Retina (tissue), 1 donor: ENCODE measurements at regions not wholly inside any gene's neighbourhood (a gene's known extent, or its start where the extent isn't known, plus 50 kb on each side); places are given as distances from the start of the nearest gene placed in this dataset.

Experiments
- DNase-seq: peaks from one replicate; pipeline ENCODE4 v3.0.0-alpha.2; 2016

DNA sequence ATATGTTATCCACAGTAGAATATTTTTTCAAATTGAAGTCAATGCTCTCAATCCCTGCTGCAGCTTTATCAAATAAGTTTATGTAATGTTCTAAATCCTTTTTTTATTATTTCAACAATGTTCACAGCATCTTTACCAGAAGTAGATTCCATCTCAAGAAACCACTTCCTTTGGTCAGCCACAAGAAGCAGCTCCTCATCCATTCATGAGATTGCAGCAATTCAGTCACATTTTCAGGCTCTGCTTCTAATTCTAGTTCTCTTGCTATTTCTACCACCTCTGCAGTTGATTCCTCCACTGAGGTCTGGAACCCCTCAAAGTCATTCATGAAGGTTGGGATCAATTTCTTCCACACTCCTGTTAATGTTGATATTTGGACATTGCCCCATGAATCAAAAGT lies 2301.3 kb upstream of the TENM3 start:
- no peak for DNase-seq

DNA sequence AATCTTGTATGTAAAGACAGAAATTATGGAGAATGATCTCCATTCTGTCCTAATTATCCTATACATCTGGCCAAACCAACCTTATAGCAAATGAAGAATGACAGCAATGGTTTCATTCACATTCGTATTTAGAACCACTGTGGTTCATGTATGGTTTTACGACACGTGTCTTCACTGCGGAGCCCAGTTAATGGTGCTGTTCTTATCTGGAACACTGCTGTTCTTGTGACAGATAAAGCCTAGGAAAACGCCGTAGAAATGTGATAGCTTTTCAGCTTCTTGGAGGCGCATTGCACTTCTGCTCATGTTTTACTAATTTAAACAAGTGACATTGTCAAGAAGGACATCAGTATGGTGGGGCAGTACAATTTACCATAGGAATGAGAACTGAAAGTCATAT lies 2266.4 kb upstream of the TENM3 start:
- DNase-seq: no peak

DNA sequence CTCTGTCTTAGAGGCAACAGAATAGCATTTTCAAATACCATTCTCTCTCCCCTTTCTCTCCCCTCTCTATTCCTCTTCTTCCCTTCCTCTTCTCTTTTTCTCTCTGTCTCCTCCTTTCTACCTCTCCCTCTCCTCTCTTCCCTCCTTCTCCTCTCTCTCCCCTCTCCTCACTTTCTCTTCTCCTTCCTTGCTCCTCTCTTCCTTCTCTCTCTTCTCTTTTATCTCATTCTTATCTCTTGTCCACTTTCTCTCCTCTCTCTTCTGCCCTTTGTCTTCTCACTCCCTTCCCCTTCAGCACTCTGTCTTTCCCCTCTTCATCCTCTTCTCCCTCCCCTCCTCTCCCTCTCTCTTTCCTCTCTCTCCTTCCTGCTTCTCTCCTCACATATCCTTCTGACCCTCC lies 2265.8 kb upstream of the TENM3 start:
- no peak for DNase-seq

DNA sequence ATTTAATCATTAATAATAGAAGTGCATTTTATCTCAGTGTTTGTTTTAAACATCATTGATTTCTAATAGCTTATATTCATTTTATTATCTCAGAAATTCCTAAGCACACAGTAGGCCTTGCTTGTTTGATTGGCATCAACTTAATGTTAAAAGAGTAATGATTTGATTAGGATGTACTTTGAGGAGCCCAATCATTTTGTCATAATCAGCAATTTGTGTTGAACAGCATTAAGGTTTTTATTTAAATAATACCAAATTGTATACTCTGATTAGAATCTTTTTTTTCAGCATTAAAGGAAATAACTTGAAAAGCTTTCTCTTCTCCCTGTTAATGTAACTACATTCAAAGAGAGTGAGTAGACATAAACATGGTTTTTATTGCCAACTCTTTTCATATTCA lies 2262.0 kb upstream of the TENM3 start:
- DNase-seq: no peak

DNA sequence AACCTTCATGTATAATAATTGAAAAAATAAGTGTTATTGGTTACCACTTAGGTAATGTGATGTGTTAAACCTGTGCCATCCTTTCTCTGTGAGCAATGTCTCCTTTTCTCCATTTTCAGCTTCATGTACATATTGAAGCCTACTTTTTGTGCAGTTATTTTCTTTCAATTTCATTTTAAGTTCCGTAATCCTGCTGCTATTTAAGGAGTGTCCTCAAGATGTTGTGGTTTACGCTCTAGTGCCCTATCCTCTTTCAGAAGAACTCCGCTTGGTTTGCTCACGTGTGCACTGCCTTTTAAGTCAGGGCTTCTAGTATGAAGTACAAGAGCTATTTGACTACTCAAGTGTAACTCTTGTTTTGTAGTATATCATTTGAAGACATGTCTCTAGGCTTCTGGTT lies 2253.2 kb upstream of the TENM3 start:
- no peak for DNase-seq

DNA sequence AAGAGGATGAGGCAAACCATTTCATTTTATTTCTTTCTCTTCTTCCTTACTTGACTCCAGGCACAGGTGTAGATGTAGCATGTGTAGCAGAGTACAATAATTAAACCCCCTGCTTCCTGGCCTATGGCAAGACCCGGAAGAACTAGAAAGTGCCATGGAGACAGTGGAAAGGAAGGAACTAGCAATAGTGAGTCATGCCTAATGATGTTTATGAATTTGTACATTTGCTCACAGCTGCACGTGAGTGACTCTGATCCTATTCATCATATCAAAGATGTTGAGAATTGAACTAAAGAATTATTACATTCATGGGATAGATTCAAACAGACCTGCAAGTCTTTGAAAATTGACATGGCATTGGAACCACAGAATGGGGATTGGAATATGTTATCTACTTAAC lies 2233.9 kb upstream of the TENM3 start:
- DNase-seq: no peak

DNA sequence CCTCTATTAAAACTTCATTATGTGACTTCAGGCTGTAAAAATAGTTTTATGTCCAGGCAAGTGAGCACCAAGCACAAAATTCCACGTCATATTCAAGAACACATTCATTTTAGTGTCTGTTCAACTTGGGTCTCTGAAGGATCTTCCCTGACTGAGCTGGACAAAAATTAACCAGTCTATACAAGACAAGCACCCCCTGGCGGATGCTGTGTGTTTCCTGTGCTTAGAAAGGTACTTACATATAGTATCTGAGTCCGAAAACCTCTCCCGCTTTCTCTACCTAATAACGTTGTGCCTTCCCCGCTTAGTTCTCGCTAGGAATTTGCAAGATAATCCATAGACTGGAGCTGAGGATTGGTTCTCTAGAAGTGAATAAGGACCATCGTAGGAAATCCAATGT lies 2214.5 kb upstream of the TENM3 start:
- DNase-seq: no peak

DNA sequence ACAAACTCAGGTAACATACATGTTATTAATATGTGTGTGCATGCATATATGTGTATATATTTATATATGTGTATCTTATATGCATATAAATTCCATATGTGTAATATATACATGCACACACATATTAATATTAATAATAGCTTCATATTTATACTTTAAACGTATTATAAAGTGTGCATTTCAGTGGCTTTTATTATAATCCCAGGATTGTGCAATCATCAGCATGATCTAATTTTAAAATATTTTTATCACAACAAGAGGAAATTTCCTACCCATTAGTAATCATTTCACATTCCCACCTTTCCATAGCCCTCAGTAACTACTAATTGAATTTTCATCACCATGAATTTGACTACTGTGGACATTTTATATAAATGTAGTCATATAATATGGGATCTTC lies 2211.9 kb upstream of the TENM3 start:
- no peak for DNase-seq

DNA sequence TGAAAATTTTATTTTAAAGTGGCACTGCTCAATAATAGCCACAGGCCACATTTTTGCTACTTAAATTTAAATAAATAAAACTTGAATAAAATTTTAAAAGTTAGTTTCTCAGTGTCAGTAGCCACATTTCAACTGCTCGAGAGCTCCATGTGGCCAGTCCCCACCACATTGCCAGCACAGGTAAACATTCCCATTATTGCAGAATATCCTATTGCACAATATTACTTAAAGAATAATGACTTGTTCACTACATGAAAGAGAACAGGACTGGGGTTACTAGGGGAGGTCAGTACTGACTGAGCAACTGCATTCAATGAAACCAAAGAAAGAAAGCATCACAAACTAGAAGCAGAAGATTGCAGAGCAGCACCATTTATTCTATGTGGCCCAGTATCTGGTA lies 2201.6 kb upstream of the TENM3 start:
- DNase-seq: no peak

DNA sequence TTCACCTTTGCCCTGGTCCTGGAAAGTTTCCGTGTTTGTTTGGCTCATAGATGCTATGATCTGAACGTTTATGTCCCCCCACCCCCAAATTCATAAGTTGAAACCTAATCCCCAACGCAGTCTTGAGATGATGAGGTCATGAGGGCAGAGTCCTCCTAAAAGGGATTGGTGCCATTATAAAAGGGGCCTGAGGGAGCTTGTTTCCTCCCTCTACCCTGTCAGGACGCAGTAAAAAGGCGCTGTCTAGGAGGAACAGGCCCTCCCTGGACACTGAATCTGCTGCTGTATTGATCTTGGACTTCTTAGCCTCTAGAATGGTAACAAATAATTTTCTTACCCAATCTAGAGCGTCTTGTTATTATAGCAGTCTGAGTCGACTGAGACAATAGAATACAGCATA lies 2190.6 kb upstream of the TENM3 start:
- no peak for DNase-seq

DNA sequence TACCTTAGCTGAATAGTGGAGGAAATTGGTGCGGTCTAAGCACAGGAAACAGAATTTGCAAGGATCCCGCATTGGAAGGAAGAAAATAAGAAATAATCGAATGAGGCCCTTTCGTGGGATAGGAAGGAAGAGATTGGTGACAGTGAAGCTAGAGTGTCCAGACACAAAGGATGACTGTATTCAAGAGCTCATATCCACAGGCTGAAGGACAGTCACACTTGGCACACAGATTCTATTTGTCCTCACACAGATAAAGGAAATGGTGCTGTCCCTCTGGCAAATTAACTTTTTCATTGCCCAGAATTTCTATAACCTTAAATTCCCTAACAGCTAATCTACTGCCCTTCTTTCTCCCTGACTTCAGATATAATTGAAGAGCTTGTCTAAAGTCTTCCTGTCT lies 2188.9 kb upstream of the TENM3 start:
- no peak for DNase-seq

DNA sequence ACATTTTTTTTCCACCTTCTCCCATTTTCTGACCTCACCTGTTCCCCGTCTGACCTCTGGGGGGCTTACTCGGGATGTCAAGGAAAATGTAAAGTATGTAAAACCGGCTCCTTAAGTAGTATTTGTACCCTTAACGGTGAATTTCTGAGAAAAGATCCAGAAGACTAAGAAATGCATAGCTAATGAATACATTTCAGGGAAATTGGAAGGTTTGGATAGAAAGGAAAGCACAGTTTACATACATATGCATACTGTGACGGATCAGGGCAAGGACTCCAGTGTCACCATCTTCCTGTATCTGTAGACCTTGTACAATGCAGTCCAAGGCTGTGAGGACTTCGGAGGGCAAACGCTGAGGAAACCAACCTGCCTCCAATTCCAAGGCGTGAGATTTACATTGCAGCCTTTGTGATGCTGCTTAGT lies 2185.9 kb upstream of the TENM3 start:
- no peak for DNase-seq

DNA sequence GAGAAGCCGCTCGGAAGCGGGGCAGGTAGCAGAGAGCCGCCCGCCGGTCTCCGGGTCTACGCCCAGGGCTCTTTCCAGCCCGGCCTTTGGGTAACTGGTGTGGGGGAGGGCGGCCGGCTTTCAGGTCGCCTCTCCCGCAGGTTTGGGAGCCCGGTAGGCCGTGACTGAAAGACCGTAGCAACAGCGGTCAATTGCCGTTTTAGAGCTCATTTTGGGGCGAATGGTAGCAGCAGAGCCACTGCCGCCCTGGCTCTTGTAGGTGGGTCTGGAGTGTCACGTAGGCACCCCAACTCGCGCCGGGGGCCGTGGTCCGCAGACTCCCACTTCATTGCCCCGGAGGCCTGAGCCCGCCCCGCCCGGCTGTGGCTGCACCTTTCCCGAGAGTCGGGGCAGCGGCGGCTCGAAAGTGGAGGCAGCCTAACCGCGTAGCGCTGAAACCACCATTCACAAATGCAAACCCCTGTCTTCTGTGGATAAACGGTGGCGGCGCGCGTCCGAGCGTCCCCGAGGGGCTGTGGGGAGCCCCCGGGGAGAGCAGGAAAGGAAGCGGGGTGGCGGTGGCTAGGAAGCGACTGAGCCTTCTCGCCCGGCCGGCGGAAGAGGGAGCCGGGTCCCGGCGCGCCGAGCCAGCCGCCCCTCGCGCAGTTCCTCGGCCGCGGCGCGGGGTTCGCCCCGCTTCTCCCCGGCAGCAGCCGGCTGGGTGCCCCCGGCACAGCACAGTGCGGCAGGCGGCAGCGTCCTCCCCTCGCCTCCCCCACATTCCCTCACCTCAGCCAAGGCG lies 2185.1 kb upstream of the TENM3 start:
- DNase-seq: peak; percentile 87

DNA sequence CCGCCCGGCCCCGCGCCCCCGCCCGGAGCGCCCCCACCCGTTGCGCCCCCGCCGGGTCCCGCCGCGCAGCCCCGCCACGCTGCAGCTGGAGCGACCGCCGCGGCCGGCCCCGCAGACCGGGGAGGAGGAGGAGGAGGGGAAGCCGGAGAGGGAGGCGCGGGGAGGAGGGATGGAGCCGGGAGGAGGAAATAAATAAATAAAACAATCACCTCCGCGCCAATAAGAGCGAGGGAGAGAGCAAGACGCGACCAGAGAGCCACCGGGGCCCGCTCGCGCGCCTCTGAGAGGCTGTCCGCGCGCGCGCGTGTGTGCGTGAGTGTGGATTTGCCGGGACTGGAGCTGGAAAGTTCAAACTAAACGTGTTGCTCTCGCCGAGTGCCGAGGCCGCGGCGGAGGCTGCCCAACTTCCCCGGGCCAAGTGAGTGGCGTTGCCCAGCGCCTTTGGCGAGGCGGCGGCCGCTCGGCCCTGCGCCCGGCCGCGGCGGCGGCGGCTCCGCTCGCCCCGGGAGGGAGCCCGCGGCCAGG lies 2184.4 kb upstream of the TENM3 start:
- peak; percentile 91 for DNase-seq

DNA sequence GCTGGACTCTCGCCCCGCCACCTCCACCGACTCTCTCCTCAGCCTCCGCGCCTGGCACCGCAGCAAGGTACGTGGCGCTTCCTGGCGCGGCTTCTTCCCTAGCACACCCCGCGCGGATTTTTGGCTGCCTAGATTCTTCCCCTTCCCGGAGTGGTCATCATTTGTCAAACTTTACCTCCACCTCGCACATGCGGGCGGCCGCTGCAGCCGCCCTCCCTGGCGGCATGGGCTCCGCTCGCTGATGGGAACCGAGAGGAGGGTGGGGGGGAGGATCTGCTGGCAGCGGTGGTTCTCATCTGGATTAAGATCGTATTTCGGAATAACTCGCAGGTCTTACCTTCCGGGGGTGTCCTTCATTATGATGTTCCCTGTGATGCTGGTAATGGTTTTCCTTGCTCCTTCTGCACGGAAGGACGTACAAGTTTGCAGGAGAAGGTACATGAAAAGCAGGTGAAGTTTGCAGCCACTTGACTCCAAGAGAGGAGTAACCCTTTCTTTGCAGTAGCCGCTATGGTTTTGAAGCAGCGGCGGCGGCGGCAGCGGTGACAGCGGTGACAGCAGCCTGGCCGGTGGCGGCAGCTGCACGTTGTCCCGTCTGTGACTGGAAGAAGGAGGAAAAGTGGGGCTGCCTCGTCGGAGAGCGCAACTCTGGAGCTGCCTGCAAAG lies 2183.9 kb upstream of the TENM3 start:
- peak; percentile 83 for DNase-seq

DNA sequence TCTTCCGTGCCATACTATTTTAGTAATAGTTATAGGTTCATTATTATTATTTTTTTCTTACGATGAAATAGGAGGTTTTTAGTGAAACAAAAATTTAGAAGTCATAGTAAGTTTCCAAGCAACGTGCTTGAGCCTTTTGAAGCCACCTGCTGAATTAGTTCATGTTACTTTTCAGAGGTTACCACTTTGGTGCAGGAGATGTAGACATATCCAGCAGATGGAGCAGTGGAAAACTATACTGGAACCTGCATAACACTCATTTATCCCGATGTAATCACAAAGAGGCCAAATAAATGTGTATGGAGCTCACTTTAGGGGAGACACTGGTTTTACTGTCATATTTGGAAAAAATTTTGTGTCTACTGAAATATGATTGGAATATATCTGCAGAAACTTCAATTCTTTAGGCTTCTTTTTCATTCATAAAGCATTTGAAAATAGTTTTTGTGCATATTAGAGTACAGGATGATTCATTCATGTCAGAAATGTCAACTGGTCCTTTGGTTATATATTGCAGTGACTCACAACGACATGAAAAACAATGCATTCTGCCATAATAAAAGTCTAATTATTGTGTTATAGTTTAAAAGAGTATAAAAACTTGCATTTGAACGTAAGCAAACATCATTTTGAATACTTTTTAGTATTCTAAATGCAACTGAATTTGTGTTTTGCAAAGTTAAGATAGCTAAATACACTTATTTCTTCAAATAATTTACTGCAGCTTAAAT lies 2182.9 kb upstream of the TENM3 start:
- DNase-seq: no peak

DNA sequence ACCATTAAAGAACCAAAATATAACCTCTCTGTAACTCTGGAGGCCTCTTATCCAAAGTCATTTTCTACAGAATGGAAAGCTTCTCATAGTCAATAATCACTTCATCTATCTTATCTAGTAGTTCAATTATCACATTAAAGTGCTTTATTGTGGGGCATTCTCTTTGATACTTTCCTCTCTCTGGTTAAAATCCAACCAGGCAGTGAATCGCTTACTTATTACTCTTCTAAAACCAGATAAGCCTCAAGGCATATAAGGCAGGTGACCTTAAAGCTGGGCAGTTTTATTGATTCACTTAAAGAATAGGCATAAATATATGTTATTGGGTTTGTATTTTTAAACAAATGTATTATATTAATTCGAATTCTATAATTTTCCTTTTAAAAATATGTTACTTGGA lies 2162.1 kb upstream of the TENM3 start:
- no peak for DNase-seq

DNA sequence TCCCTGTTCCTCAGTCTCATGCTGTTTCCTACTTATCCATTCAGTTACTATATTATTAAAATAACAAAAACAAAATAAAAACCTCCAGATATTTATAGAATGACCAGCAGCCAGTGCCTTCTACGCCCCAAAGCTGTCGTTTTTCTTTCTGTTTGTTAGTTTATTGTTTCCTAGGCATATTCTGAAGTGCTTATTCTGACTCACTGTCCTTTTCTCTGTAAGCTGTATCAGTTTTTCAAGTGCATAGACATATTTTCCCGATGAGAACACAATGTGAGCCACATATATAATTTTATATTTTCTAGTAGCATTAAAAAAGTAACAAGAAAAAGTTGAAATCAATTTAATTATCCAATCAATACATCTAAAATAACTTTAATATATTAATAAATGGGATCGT lies 2158.6 kb upstream of the TENM3 start:
- DNase-seq: no peak

DNA sequence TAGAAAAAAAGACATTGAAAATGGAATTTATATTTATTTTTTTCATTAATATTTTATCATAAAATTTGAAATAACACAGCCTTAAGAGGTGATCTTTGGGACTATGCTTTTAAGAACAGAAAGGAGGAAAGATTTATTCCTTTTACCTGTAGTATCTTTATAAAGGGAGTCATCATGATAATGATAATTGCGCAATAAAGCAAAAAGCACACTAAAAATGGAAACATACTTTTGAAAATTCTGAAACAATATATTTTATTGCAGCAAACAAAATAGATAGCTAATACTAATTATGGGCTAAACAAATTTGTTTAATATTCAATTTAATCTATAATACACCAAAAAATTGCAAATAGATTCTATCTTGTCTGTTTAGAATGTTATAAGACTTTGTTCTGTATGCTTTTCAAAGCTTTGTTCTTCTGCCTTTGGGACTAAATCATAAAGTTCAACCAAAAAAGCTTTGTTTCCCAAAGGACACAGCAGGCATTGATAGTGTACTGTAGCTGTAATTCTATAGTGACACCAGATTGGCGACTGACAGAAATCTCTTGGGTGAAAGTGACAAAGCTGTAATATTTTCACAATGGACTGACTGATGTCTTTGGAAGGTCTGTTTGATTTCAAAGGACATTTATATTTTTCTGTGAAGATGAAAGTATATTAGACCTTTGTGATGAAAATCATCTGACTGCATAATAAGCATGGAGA lies 2156.6 kb upstream of the TENM3 start:
- DNase-seq: no peak

DNA sequence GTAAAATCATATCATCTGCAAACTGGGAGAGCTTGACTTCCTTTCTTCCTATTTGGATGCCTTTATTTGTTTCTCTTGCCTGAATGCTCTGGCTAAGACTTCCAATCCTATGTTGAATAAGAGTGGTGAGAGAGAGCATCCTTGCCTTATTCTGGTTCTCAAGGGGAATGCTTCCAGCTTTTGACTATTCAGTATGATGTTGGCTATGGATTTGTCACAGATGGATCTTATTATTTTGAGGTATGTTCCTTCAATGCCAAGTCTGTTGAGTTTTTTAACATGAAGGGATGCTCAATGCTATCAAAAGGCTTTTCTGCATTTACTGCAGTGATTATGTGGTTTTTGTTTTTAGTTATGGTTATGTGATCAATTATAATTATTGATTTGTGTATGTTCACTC lies 2144.6 kb upstream of the TENM3 start:
- no peak for DNase-seq

DNA sequence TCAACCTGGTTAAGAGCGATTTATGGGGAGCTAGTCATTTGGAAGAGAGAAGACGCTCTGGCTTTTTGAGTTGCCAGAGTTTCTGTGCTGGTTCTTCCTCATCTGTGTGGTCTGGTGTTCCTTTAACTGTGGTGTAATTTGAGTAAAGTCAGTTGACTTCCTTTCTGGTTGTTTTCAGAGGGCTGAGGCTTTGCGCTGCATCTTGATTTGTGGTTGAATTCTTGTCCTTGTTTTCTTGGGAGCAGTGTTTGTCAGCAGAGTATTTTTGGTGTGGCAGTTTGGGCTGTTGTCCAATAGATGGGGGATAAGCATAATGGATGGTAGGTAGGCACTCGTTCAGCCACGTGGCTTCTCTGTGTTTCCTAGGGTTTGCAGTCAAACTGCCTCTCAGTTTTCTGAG lies 2143.2 kb upstream of the TENM3 start:
- DNase-seq: no peak

DNA sequence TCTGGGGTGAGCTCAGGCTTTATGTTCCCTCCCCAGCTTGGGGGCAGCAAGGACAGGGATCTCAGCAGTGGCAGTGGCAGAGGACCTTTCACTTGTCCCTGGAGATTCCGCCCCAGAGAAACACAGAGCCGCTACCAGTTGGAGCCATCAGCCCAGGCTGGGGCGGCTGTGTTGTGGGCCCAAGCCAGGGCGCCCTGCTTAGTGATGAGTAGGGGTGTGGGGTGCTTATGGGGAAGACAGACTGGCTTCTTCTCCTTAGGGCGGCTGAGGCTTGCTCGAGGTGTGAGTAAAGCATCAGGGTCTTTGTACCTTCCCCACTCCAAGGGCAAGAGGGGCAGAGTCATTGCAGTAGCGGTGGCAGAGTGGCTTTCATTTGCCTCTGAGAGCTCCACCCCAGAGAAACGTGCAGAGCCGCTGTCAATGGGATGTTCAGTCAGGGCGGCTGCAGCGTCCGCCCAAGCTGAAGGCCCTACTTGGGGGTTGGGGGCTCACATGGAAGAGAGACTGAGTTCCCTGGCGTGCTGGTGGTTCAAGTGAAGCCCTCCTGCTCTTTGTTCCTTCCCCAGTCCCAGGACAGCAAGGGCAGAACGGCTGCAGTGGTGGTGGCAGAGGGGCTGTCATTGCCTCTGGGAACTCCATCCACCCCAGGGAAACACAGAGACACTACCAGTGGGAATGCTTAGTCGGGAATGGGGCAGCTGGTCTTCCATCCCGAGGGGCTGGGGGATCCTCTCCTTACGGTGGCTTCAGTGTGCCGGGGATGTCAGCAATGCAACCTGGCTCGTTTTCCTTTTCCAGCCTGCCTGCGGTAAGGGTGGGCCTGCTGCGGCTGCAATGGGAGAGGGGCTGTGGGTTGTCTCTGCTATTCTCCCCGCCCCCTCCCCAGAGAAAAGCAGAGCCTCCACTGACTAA lies 2142.5 kb upstream of the TENM3 start:
- DNase-seq: no peak
